ENCODE measurements at regions not wholly inside any gene's neighbourhood (a gene's known extent, or its start where the extent isn't known, plus 50 kb on each side); places are given as distances from the start of the nearest gene placed in this dataset.

DNA sequence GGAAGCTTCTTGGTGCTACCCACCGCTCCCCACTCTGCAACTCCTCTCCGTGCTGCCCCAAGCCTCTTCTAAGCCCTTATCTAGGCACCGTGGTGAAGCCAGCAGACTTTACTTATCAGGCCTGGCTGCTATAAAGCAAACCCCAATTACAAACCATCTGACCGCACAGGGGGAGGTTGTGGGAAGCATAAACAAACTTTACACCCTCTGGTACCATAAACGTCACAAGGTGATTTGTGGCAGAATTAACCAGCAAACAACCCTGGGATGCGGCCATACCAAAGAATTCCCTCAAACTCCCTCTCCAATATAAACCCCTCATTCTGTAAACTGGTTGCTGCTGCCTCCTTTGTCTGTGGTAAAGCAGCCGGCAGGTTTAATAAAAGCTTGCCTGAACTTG, 55.2 kb downstream of the MAGEC2 start:
- H3K27me3 ChIP-seq: peaks cover 80% of the 10 kb centered on the region
- H3K4me3 ChIP-seq: no peak overlapping the region
- no peaks in the 10 kb centered on the region for H3K36me3 ChIP-seq
- H3K9ac ChIP-seq: no peak overlapping the region
- H3K9me3 ChIP-seq: no peaks in the 10 kb centered on the region
- no peaks in the 10 kb centered on the region for H4K20me1 ChIP-seq
- no peak for TF ChIP-seq Cebpa-rat (IDR thresholded peaks at IDR 0.05)
- no peaks in the 10 kb centered on the region for H3K4me1 ChIP-seq
- H3K27ac ChIP-seq: no peak overlapping the region
- H3K4me2 ChIP-seq: no peak overlapping the region

DNA sequence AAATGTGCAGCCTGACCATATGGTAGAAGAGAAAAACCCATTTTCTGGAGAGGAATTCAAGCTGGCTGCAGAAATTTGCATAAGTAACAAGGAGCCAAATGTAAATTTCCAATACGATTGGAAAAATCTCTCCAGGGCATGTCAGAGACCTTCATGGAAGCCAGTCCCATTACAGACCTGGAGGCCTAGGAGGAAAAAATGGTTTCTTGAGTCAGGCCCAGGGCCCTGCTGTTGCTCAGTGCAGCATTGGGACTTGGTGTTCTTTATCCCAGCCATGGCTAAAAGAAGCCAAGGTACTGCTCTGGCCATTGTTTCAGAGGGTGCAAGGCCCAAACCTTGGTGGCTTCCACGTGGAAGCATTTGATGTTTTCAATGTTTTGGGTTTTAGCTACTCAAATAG, 70.6 kb downstream of the MAGEC2 start:
- Histone ChIP-seq H3K27ac (no peak overlapping the region), H3K4me2 (no peak overlapping the region), H4K20me1 (no peaks in the 10 kb centered on the region), H3K27me3 (peaks cover 23% of the 10 kb centered on the region), H3K4me1 (no peaks in the 10 kb centered on the region), H3K4me3 (no peak overlapping the region), H3K9me3 (peaks cover 16% of the 10 kb centered on the region), H3K36me3 (no peaks in the 10 kb centered on the region), H3K9ac (no peak overlapping the region)
- no peak for TF ChIP-seq Cebpa-rat (IDR thresholded peaks at IDR 0.05)

DNA sequence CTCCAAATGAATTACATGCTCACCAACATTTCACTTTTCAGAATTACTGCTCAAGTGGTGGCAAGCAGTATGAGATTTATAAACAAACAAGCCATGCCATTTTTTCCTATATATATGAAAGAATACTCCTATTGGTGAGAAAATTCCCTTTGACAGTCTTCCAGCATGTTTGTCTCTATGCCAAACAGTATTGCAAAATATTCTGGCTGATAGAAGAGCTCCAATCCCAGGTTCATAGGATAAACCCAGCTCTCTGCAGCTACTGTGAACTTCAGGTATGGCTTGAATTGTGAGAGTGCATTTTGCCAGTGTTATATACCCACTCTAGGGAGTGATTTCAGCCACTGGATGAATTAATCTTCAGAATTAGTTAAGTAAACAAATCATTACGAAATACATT, 108.8 kb downstream of the MAGEC2 start:
- peaks cover 76% of the 10 kb centered on the region for H3K27me3 ChIP-seq
- H3K4me2 ChIP-seq: no peak overlapping the region
- H3K4me3 ChIP-seq: no peak overlapping the region
- no peaks in the 10 kb centered on the region for H3K9me3 ChIP-seq
- no peak overlapping the region for H3K27ac ChIP-seq
- H3K4me1 ChIP-seq: no peaks in the 10 kb centered on the region
- H4K20me1 ChIP-seq: no peaks in the 10 kb centered on the region
- no peak for TF ChIP-seq Cebpa-rat (IDR thresholded peaks at IDR 0.05)
- no peak overlapping the region for H3K9ac ChIP-seq
- H3K36me3 ChIP-seq: no peaks in the 10 kb centered on the region

- Histone ChIP-seq H3K4me1 (no peaks in the 10 kb centered on the region), H3K36me3 (no peaks in the 10 kb centered on the region), H4K20me1 (no peaks in the 10 kb centered on the region), H3K27me3 (peaks cover 76% of the 10 kb centered on the region), H3K27ac (no peak overlapping the region), H3K4me2 (no peak overlapping the region), H3K4me3 (no peak overlapping the region), H3K9me3 (no peaks in the 10 kb centered on the region), H3K9ac (no peak overlapping the region)
- TF ChIP-seq Cebpa-rat (IDR thresholded peaks at IDR 0.05): no peak
Measured at GRCh38 chrX:142095651-142096245, 109.3 kb downstream of the MAGEC2 start.

DNA sequence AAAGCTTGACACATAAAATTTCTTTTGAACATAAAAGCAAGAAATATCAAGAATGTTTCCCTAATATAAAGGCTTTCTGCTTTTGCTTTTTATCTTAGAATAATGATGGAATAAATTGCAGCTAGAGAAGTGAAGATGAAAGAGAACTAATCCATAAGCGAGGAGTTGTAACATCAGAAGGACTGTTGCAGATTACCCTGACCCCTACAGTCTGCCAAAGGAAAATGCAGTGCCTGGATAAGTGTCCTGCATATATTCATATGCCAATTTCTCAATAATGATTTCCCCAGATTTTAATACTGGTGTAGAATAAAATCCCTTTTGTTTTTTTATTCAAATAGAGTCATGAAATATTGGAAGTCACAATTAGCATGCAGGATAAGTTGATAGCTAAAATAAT, 115.9 kb downstream of the MAGEC2 start:
- TF ChIP-seq Cebpa-rat (IDR thresholded peaks at IDR 0.05): no peak
- H3K9ac ChIP-seq: no peak overlapping the region
- H3K4me3 ChIP-seq: no peak overlapping the region
- H3K4me2 ChIP-seq: no peak overlapping the region
- no peaks in the 10 kb centered on the region for H3K4me1 ChIP-seq
- H3K27ac ChIP-seq: no peak overlapping the region
- no peaks in the 10 kb centered on the region; the same call in 1 of the 2 replicates for H3K9me3 ChIP-seq
- H4K20me1 ChIP-seq: no peaks in the 10 kb centered on the region
- H3K36me3 ChIP-seq: no peaks in the 10 kb centered on the region
- peaks cover 50% of the 10 kb centered on the region for H3K27me3 ChIP-seq

GRCh38 chrX:142084611-142085010, 120.5 kb downstream of the MAGEC2 start:
- H3K27me3 ChIP-seq: peaks cover 61% of the 10 kb centered on the region
- H3K4me3 ChIP-seq: no peak overlapping the region
- H3K4me1 ChIP-seq: no peaks in the 10 kb centered on the region
- H4K20me1 ChIP-seq: no peaks in the 10 kb centered on the region
- TF ChIP-seq Cebpa-rat (IDR thresholded peaks at IDR 0.05): no peak
- no peaks in the 10 kb centered on the region for H3K36me3 ChIP-seq
- no peak overlapping the region for H3K27ac ChIP-seq
- no peak overlapping the region for H3K4me2 ChIP-seq
- H3K9ac ChIP-seq: no peak overlapping the region
- no peaks in the 10 kb centered on the region; the same call in 1 of the 2 replicates for H3K9me3 ChIP-seq

DNA sequence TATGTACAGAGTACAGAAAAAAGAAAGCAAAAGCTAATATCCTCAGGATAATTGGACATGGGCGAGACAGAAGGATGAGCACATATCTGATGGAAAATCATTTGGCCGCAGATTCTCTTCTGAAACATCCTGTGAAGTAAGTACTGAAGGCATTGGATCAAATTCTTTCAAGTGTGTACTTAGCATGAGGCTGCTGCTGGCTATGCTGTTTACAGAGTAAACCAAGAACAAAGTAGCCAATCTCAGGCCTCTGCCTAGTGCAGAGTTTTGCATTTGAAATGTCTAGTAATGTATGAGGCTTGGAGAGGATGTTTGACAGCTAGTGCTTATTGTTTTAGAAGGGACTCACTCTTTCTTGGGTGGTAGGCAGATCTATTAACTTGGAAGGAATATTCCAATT, 128.5 kb downstream of the MAGEC2 start:
- TF ChIP-seq Cebpa-rat (IDR thresholded peaks at IDR 0.05): no peak
- peaks cover 79% of the 10 kb centered on the region for H3K27me3 ChIP-seq
- no peaks in the 10 kb centered on the region for H3K9me3 ChIP-seq
- H3K4me1 ChIP-seq: no peaks in the 10 kb centered on the region
- H3K4me3 ChIP-seq: no peak overlapping the region
- no peak overlapping the region for H3K9ac ChIP-seq
- no peaks in the 10 kb centered on the region for H3K36me3 ChIP-seq
- H3K4me2 ChIP-seq: no peak overlapping the region
- no peaks in the 10 kb centered on the region for H4K20me1 ChIP-seq
- H3K27ac ChIP-seq: no peak overlapping the region

GRCh38 chrX:142068365-142068764, 136.7 kb downstream of the MAGEC2 start:
- H3K4me3 ChIP-seq: no peak overlapping the region

GRCh38 chrX:142060191-142060590, 144.9 kb downstream of the MAGEC2 start:
- Histone ChIP-seq H3K36me3 (no peaks in the 10 kb centered on the region), H3K4me3 (no peak overlapping the region), H3K9ac (no peak overlapping the region), H3K9me3 (peaks cover 35% of the 10 kb centered on the region), H3K27ac (no peak overlapping the region), H3K4me2 (no peak overlapping the region), H3K4me1 (no peaks in the 10 kb centered on the region), H3K27me3 (peaks cover 3% of the 10 kb centered on the region; the same call in 1 of the 2 replicates), H4K20me1 (no peaks in the 10 kb centered on the region)
- TF ChIP-seq Cebpa-rat (IDR thresholded peaks at IDR 0.05): no peak

More at GRCh38 chrX:142068365-142068764, 136.7 kb downstream of the MAGEC2 start:
- peaks cover 62% of the 10 kb centered on the region for H3K27me3 ChIP-seq
- H4K20me1 ChIP-seq: no peaks in the 10 kb centered on the region
- no peak overlapping the region for H3K27ac ChIP-seq
- no peaks in the 10 kb centered on the region for H3K4me1 ChIP-seq
- H3K9me3 ChIP-seq: no peaks in the 10 kb centered on the region
- no peaks in the 10 kb centered on the region for H3K36me3 ChIP-seq
- no peak overlapping the region for H3K9ac ChIP-seq
- TF ChIP-seq Cebpa-rat (IDR thresholded peaks at IDR 0.05): no peak
- no peak overlapping the region for H3K4me2 ChIP-seq

- H3K36me3 ChIP-seq: no peaks in the 10 kb centered on the region
- no peaks in the 10 kb centered on the region for H4K20me1 ChIP-seq
- TF ChIP-seq Cebpa-rat (IDR thresholded peaks at IDR 0.05): no peak
- H3K27me3 ChIP-seq: peaks cover 27% of the 10 kb centered on the region
- H3K27ac ChIP-seq: no peak overlapping the region
- no peak overlapping the region for H3K4me2 ChIP-seq
- H3K4me3 ChIP-seq: no peak overlapping the region
- no peak overlapping the region for H3K9ac ChIP-seq
- H3K4me1 ChIP-seq: no peaks in the 10 kb centered on the region
- H3K9me3 ChIP-seq: peaks cover 21% of the 10 kb centered on the region
Measured at GRCh38 chrX:142054094-142054493, 150.4 kb downstream of the MAGEC1 start.

- Histone ChIP-seq H4K20me1 (no peaks in the 10 kb centered on the region), H3K36me3 (no peaks in the 10 kb centered on the region), H3K27ac (no peak overlapping the region), H3K9ac (no peak overlapping the region), H3K4me1 (no peaks in the 10 kb centered on the region), H3K9me3 (0 out of 2 replicates have a peak, but pooled peaks cover 2% of the 10 kb centered on the region), H3K27me3 (peaks cover 35% of the 10 kb centered on the region), H3K4me2 (no peak overlapping the region), H3K4me3 (no peak overlapping the region)
- TF ChIP-seq Cebpa-rat (IDR thresholded peaks at IDR 0.05): no peak
Measured at GRCh38 chrX:142052238-142052637, 148.5 kb downstream of the MAGEC1 start.

Measured in BLaER1 (cell line).